Activated CD4-positive, alpha-beta T cell treated with anti-CD3 and anti-CD28 coated beads, Interleukin-2, amount 10 ng/mL, durations not matched to agents 24 days and 14 days (primary cell): ENCODE measurements at regions not wholly inside any gene's neighbourhood (a gene's known extent, or its start where the extent isn't known, plus 50 kb on each side); places are given as distances from the start of the nearest gene placed in this dataset.
"Not testable (repeated sequence)": the region's sequence is repeated elsewhere in the genome, so short reads cannot be mapped to it uniquely, and the experiment has no call there.

Experiments
- DNase-seq: peaks from one replicate; pipeline ENCODE4 v3.0.0; 2022
- H3K27ac Mint-ChIP-seq: one replicate; pipeline ENCODE4 v1.8.0; 2022; ENCODE audit warnings: mild to moderate bottlenecking, mixed read lengths
- H3K27me3 Mint-ChIP-seq: one replicate; pipeline ENCODE4 v1.8.0; 2022; ENCODE audit warnings: mixed read lengths
- H3K36me3 Mint-ChIP-seq: one replicate; pipeline ENCODE4 v1.8.0; 2022; ENCODE audit warnings: low read depth, mild to moderate bottlenecking, mixed read lengths
- H3K4me1 Mint-ChIP-seq: one replicate; pipeline ENCODE4 v1.8.0; 2021; ENCODE audit warnings: mixed read lengths
- H3K4me3 Mint-ChIP-seq: one replicate; pipeline ENCODE4 v1.8.0; 2022; ENCODE audit warnings: mild to moderate bottlenecking, moderate library complexity, mixed read lengths
- H3K9me3 Mint-ChIP-seq: one replicate; pipeline ENCODE4 v1.8.0; 2021; ENCODE audit warnings: mixed read lengths
- intact Hi-C: fragments of 100-400 bp; cut with micrococcal nuclease; formaldehyde crosslinking; loops from one replicate; pipeline ENCODE4 v1.15.1; 2023

- DNase-seq, result no peak
- Mint-ChIP-seq H3K4me3 (no peak overlapping the region), H3K27me3 (peaks cover 9% of the 10 kb centered on the region), H3K4me1 (no peaks in the 10 kb centered on the region), H3K27ac (no peak overlapping the region), H3K36me3 (no peaks in the 10 kb centered on the region), H3K9me3 (no peaks in the 10 kb centered on the region)
- intact Hi-C loops, result no loop called here
Observed at GRCh38 chr1:38773483-38773882, 86.1 kb downstream of the RRAGC start.

DNA sequence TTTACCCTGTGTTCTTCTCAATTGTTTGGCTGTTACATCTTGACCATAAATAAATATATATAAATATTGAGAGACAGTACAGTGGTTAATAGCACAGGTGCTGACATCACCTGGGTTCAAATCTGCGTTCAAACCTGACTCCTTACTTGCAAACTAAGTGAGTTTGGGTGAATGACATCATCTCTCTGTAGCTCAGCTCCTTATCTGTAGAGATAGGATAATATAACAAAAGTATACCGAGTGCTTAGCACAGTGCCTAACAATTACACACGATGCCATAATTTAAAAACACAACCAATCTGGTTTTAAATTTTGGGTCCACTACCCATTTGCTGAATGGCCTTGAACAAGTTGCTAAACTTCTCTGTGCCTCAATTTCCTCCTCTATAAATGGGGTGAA, 86.6 kb downstream of the RRAGC start:
- Mint-ChIP-seq H3K4me3 (no peak overlapping the region), H3K4me1 (no peaks in the 10 kb centered on the region), H3K27ac (no peak overlapping the region), H3K9me3 (no peaks in the 10 kb centered on the region), H3K36me3 (no peaks in the 10 kb centered on the region), H3K27me3 (peaks cover 9% of the 10 kb centered on the region)
- intact Hi-C loops, result no loop called here
- no peak for DNase-seq

- H3K27ac Mint-ChIP-seq, result no peak overlapping the region
- H3K9me3 Mint-ChIP-seq, result no peaks in the 10 kb centered on the region
- no peaks in the 10 kb centered on the region for H3K4me1 Mint-ChIP-seq
- no peak for DNase-seq
- intact Hi-C loops, result no loop called here
- H3K27me3 Mint-ChIP-seq, result peaks cover 9% of the 10 kb centered on the region
- no peak overlapping the region for H3K4me3 Mint-ChIP-seq
- H3K36me3 Mint-ChIP-seq, result no peaks in the 10 kb centered on the region
Observed at GRCh38 chr1:38772026-38772425, 87.5 kb downstream of the RRAGC start.

DNA sequence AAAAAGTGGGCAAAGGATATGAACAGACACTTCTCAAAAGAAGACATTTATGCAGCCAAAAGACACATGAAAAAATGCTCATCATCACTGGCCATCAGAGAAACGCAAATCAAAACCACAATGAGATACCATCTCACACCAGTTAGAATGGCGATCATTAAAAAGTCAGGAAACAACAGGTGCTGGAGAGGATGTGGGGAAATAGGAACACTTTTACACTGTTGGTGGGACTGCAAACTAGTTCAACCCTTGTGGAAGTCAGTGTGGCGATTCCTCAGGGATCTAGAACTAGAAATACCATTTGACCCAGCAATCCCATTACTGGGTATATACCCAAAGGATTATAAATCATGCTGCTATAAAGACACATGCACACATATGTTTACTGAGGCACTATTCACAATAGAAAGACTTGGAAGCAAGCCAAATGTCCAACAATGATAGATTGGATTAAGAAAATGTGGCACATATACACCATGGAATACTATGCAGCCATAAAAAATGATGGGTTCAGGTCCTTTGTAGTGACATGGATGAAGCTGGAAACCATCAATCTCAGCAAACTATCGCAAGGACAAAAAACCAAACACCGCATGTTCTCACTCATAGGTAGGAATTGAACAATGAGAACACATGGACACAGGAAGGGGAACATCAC, 88.9 kb downstream of the RRAGC start:
- H3K27ac Mint-ChIP-seq, intact Hi-C loops, H3K27me3 Mint-ChIP-seq, H3K4me1 Mint-ChIP-seq, H3K9me3 Mint-ChIP-seq, DNase-seq, H3K4me3 Mint-ChIP-seq, H3K36me3 Mint-ChIP-seq: not testable (repeated sequence)

DNA sequence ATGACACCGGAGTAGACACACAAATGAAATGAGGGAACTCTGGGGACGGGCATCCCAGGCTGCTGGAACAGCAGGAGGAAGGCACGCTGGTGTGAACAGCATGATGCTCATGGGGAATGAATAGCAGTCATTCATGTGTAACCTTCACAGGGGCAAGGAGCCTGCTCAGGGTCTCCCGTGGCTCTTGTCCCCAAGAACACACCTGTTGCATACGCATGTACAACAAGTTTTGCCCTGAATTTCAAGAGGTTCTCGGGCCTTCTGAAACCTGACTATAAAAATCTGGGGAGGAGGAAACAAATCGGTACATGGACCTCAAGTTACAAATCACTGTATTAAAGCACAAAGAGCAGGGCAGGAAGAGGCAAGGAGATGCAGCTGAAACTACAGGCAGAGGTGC, 93.4 kb downstream of the RRAGC start:
- Mint-ChIP-seq H3K36me3 (no peaks in the 10 kb centered on the region), H3K4me1 (no peaks in the 10 kb centered on the region), H3K4me3 (no peak overlapping the region), H3K27ac (no peak overlapping the region), H3K27me3 (peaks cover 7% of the 10 kb centered on the region), H3K9me3 (no peaks in the 10 kb centered on the region)
- DNase-seq, result no peak
- intact Hi-C loops, result no loop called here

DNA sequence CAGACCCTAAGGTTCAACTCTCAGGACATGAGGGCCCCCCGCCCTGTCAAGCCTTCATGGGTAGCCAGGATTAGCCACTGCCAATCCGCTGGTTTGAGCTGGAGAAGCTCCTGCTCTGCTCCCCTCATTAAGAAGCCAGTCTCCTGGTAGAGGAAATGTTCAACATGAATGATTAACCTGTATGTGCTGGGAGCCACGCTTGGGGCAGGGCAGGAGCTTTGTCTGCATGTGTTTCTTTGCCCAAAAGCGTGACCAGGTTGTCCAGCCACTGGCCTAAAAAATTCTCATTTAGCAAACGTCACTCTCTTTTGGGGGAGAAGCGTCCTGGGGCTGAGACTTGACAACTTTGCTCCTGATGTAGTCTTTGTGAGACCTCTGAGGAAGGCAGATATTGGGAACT, 96.5 kb downstream of the RRAGC start:
- Mint-ChIP-seq H3K27me3 (peaks cover 11% of the 10 kb centered on the region), H3K4me1 (no peaks in the 10 kb centered on the region), H3K36me3 (no peaks in the 10 kb centered on the region), H3K9me3 (no peaks in the 10 kb centered on the region), H3K27ac (no peak overlapping the region), H3K4me3 (no peak overlapping the region)
- DNase-seq, result no peak
- intact Hi-C loops, result no loop called here

- intact Hi-C loops, result no loop called here
- no peak for DNase-seq
- Mint-ChIP-seq H3K4me1 (no peaks in the 10 kb centered on the region), H3K9me3 (no peaks in the 10 kb centered on the region), H3K27ac (no peak overlapping the region), H3K36me3 (no peaks in the 10 kb centered on the region), H3K27me3 (peaks cover 11% of the 10 kb centered on the region), H3K4me3 (no peak overlapping the region)
Observed at GRCh38 chr1:38760562-38760961, 99.0 kb downstream of the RRAGC start.

DNA sequence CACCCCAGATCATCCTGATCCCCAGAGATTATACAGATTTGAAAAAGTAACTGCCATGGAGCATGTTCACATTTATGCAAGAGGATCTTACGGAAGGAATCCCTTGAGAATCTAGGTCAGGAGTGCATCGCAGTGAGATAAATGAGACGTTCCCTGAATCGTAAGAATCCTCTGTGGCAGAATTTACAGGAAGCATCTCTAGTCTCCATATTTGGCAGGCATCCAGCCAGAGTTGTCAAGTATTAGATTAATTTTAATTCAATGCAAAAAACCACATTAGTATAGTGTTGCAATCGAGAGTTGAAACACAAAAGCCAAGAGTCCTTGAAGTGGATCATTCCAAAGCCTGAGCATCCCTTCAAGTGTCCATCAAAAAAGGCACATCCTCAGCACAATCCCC, 100.8 kb downstream of the RRAGC start:
- no peak overlapping the region for H3K4me3 Mint-ChIP-seq
- no peaks in the 10 kb centered on the region for H3K4me1 Mint-ChIP-seq
- intact Hi-C loops, result no loop called here
- no peaks in the 10 kb centered on the region for H3K9me3 Mint-ChIP-seq
- no peak overlapping the region for H3K27ac Mint-ChIP-seq
- no peak for DNase-seq
- peaks cover 6% of the 10 kb centered on the region for H3K27me3 Mint-ChIP-seq
- no peaks in the 10 kb centered on the region for H3K36me3 Mint-ChIP-seq

- no peak overlapping the region for H3K27ac Mint-ChIP-seq
- peaks cover 2% of the 10 kb centered on the region for H3K4me1 Mint-ChIP-seq
- intact Hi-C loops, result no loop called here
- peaks cover 6% of the 10 kb centered on the region for H3K9me3 Mint-ChIP-seq
- H3K36me3 Mint-ChIP-seq, result no peaks in the 10 kb centered on the region
- DNase-seq, result no peak
- no peaks in the 10 kb centered on the region for H3K27me3 Mint-ChIP-seq
- no peak overlapping the region for H3K4me3 Mint-ChIP-seq
Observed at GRCh38 chr1:38746941-38747600, 112.5 kb downstream of the RRAGC start.

GRCh38 chr1:38746402-38746935, 113.1 kb downstream of the RRAGC start:
- H3K27ac Mint-ChIP-seq, result no peak overlapping the region
- H3K4me1 Mint-ChIP-seq, result peaks cover 2% of the 10 kb centered on the region
- no peaks in the 10 kb centered on the region for H3K27me3 Mint-ChIP-seq
- no peak for DNase-seq
- intact Hi-C loops, result no loop called here
- peaks cover 6% of the 10 kb centered on the region for H3K9me3 Mint-ChIP-seq
- H3K4me3 Mint-ChIP-seq, result no peak overlapping the region
- no peaks in the 10 kb centered on the region for H3K36me3 Mint-ChIP-seq

GRCh38 chr1:38745476-38746401, 113.8 kb downstream of the RRAGC start:
- peaks cover 2% of the 10 kb centered on the region for H3K4me1 Mint-ChIP-seq
- no peak overlapping the region for H3K27ac Mint-ChIP-seq
- DNase-seq, result no peak
- H3K4me3 Mint-ChIP-seq, result no peak overlapping the region
- peaks cover 6% of the 10 kb centered on the region for H3K9me3 Mint-ChIP-seq
- no peaks in the 10 kb centered on the region for H3K27me3 Mint-ChIP-seq
- no peaks in the 10 kb centered on the region for H3K36me3 Mint-ChIP-seq
- intact Hi-C loops, result no loop called here

DNA sequence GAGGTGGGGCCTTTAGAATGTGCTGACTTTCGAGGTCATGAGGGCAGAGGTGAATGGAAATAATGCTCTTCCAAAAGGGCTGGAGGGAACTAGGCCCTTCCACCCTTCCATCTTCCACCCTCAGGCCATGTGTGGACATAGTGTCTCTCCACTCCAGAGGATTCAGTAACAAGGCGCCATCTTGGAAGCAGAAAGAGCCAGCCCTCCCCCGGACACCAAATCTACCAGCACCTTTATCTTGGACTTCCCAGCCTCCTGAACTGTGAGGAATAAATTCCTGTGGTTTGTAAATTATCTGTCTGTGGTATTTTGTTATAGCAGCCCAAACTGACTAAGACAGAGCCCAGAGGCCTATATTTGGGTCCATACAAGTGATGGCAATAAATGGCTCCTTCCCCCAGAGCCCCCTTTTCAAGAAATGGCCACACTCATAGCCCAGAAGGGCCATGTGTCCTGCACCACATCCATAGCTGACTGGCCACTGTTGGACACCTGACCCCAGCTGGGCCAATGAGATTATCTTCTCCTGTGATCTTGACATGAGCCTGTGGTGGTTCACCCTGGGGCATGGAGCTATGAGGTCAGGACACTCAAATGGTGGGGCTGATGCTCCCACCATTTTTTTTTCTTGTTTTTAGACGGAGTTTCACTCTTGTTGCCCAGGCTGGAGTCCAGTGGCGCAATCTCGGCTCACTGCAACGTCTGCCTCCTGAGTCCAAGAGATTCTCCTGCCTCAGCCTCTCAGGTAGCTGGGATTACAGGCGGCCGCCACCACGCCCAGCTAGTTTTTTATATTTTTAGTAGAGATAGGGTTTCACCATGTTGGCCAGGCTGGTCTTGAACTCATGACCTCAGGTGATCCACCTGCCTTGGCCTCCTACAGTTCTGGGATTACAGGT, 114.9 kb downstream of the RRAGC start:
- no peaks in the 10 kb centered on the region for H3K36me3 Mint-ChIP-seq
- H3K4me1 Mint-ChIP-seq, result peaks cover 2% of the 10 kb centered on the region
- intact Hi-C loops, result no loop called here
- DNase-seq, result no peak
- H3K4me3 Mint-ChIP-seq, result no peak overlapping the region
- H3K27ac Mint-ChIP-seq, result no peak overlapping the region
- H3K9me3 Mint-ChIP-seq, result peaks cover 6% of the 10 kb centered on the region
- H3K27me3 Mint-ChIP-seq, result no peaks in the 10 kb centered on the region

GRCh38 chr1:38743184-38743583, 116.4 kb downstream of the RRAGC start:
- H3K27me3 Mint-ChIP-seq, result no peaks in the 10 kb centered on the region

More at GRCh38 chr1:38743184-38743583, 116.4 kb downstream of the RRAGC start:
- intact Hi-C loops, result no loop called here
- no peak for DNase-seq
- H3K27ac Mint-ChIP-seq, result no peak overlapping the region
- no peaks in the 10 kb centered on the region for H3K36me3 Mint-ChIP-seq
- H3K4me1 Mint-ChIP-seq, result peaks cover 2% of the 10 kb centered on the region
- no peak overlapping the region for H3K4me3 Mint-ChIP-seq
- H3K9me3 Mint-ChIP-seq, result no peaks in the 10 kb centered on the region
